GM12878 (cell line): ENCODE measurements at regions not wholly inside any gene's neighbourhood (a gene's known extent, or its start where the extent isn't known, plus 50 kb on each side); places are given as distances from the start of the nearest gene placed in this dataset.

Experiments
- CTCF ChIP-seq, 3 experiments: IDR thresholded peaks in 2 of 3; conservative IDR thresholded peaks in 1 of 3; 2 replicates each; pipeline ENCODE4 v1.5.1; 2011; ENCODE audit warnings: low read depth in 3 of 3, low read length in 3 of 3, mild to moderate bottlenecking in 3 of 3, control low read depth in 2 of 3, moderate library complexity in 2 of 3, inconsistent platforms in 1 of 3, mixed read lengths in 1 of 3; ENCODE audit not compliant: control insufficient read depth in 2 of 3, insufficient read depth in 1 of 3; ENCODE audit errors: extremely low read depth in 1 of 3
- EZH2 ChIP-seq: IDR thresholded peaks from 2 replicates; pipeline ENCODE4 v1.6.1; 2012; ENCODE audit warnings: low read depth, mild to moderate bottlenecking, control low read depth, inconsistent platforms, low read length, borderline replicate concordance; ENCODE audit not compliant: control insufficient read depth
- POLR2A ChIP-seq: IDR thresholded peaks from 2 replicates; pipeline ENCODE4 v1.6.1; 2011; ENCODE audit warnings: low read depth, mild to moderate bottlenecking, low read length
- SIX5 ChIP-seq: IDR thresholded peaks from 2 replicates; pipeline ENCODE4 v1.6.1; 2011; ENCODE audit warnings: mild to moderate bottlenecking, low read depth, low read length, moderate library complexity; ENCODE audit not compliant: severe bottlenecking
- TAF1 ChIP-seq: IDR thresholded peaks from 2 replicates; pipeline ENCODE4 v1.6.1; 2011; ENCODE audit warnings: mild to moderate bottlenecking, low read depth, low read length, borderline replicate concordance
- TBL1XR1 ChIP-seq: IDR thresholded peaks from 2 replicates; pipeline ENCODE4 v1.6.1; 2012; ENCODE audit warnings: low read depth, low read length, improper control_type of control experiment
- YBX1 ChIP-seq: fragments of 450-650 bp; IDR thresholded peaks from 2 replicates; pipeline ENCODE4 v1.6.1; 2016; ENCODE audit warnings: antibody characterized with exemption
- ZBTB4 ChIP-seq: fragments of 450-650 bp; formaldehyde crosslinking; IDR thresholded peaks from 2 replicates; pipeline ENCODE4 v1.4.0; 2022; ENCODE audit warnings: mild to moderate bottlenecking, moderate library complexity
- ZZZ3 ChIP-seq: IDR thresholded peaks from 2 replicates; pipeline ENCODE4 v1.6.1; 2011; ENCODE audit warnings: low read depth; ENCODE audit not compliant: control insufficient read depth, insufficient read length
- TF ChIP-seq, protein P1 (sequence below): IDR thresholded peaks from 2 replicates; pipeline ENCODE4 v1.6.1; 2012; ENCODE audit warnings: mild to moderate bottlenecking, low read depth, low read length

DNA sequence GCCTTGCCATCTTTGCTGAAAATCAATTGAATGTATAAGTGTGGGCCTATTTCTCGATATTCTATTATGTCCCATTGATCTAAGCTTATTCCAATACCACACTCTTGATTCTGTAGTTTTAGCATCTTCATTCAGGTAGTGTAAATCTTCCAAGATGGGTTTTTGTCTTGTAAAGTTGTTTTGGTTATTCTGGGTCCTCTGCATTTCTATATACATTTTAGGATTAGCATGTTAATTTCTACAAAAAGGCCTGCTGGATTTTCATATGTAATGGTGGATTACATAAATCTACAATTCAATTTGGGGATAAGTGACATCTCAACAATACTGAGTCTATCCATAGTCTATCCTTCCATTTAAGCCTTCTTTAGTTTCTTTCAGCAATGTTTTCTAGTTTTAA, 86.0 kb upstream of the ANO4 start:
- TF ChIP-seq ZZZ3 (no peak), CTCF (IDR thresholded peaks at IDR 0.05 in 2 of 3, conservative IDR thresholded peaks at IDR 0.05 in 1 of 3; ENCODE audit: control insufficient read depth in 2 of 3, extremely low read depth in 1 of 3, insufficient read depth in 1 of 3, low read depth in 3 of 3, low read length in 3 of 3) (no peak), POLR2A (no peak), SIX5 (no peak), YBX1 (no peak), TBL1XR1 (no peak), EZH2 (no peak), TAF1 (no peak), ZBTB4 (no peak)
- TF ChIP-seq, protein P1, sequence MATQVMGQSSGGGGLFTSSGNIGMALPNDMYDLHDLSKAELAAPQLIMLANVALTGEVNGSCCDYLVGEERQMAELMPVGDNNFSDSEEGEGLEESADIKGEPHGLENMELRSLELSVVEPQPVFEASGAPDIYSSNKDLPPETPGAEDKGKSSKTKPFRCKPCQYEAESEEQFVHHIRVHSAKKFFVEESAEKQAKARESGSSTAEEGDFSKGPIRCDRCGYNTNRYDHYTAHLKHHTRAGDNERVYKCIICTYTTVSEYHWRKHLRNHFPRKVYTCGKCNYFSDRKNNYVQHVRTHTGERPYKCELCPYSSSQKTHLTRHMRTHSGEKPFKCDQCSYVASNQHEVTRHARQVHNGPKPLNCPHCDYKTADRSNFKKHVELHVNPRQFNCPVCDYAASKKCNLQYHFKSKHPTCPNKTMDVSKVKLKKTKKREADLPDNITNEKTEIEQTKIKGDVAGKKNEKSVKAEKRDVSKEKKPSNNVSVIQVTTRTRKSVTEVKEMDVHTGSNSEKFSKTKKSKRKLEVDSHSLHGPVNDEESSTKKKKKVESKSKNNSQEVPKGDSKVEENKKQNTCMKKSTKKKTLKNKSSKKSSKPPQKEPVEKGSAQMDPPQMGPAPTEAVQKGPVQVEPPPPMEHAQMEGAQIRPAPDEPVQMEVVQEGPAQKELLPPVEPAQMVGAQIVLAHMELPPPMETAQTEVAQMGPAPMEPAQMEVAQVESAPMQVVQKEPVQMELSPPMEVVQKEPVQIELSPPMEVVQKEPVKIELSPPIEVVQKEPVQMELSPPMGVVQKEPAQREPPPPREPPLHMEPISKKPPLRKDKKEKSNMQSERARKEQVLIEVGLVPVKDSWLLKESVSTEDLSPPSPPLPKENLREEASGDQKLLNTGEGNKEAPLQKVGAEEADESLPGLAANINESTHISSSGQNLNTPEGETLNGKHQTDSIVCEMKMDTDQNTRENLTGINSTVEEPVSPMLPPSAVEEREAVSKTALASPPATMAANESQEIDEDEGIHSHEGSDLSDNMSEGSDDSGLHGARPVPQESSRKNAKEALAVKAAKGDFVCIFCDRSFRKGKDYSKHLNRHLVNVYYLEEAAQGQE, result no peak
